ENCODE measurements at regions not wholly inside any gene's neighbourhood (a gene's known extent, or its start where the extent isn't known, plus 50 kb on each side); places are given as distances from the start of the nearest gene placed in this dataset.
A peak's percentile ranks its signal among the peaks of the same experiment; 100 is the strongest.

DNA sequence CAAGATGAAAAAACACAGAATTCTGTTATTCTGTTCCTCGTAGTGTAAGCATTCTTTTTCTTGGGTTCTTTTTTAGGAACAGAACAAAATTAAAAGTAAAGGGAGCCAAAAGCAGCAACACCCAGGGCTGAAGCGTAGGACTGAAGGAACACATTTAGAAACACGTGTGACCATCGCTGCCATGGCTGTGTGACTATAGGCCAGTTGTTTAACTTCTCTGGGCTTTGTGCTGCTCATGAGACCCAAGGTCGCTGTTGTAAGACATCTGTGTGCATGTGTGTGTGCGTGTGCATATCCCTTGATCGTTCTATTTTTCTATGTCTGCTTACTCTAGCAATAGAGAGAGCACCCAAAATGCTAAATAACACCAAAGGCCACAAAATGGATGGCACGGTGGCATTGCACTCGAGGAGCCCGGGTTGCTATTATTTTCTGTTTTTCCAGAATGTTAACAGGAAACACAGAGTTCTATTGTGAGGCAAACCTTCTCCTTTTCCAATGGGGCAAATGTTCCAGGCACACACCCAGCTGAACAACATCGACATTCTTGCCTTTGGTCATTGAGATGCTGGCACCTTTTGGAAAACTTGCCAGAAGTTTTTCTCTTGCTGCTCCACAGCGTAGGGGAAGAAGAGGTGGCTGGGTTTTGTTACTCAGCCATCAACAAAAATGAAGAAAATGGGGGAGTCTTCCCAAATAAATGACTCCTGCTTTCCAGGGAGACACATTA lies 267.8 kb upstream of the ECI2 start:
- Histone ChIP-seq H3K36me3 (no peaks in the 10 kb centered on the region), H3K27ac (no peak overlapping the region), H3K4me1 (no peaks in the 10 kb centered on the region), H3K27me3 (no peaks in the 10 kb centered on the region), H3K4me3 (no peak overlapping the region), H3K9me3 (no peaks in the 10 kb centered on the region)
- intact Hi-C loops (cut with DNase I; ENCODE audit: low total_unique reads): no loop called here
- TF ChIP-seq POLR2AphosphoS5 (IDR thresholded peaks at IDR 0.05) (no peak), POLR2A (IDR thresholded peaks at IDR 0.05) (no peak)
- TF ChIP-seq, protein P1, sequence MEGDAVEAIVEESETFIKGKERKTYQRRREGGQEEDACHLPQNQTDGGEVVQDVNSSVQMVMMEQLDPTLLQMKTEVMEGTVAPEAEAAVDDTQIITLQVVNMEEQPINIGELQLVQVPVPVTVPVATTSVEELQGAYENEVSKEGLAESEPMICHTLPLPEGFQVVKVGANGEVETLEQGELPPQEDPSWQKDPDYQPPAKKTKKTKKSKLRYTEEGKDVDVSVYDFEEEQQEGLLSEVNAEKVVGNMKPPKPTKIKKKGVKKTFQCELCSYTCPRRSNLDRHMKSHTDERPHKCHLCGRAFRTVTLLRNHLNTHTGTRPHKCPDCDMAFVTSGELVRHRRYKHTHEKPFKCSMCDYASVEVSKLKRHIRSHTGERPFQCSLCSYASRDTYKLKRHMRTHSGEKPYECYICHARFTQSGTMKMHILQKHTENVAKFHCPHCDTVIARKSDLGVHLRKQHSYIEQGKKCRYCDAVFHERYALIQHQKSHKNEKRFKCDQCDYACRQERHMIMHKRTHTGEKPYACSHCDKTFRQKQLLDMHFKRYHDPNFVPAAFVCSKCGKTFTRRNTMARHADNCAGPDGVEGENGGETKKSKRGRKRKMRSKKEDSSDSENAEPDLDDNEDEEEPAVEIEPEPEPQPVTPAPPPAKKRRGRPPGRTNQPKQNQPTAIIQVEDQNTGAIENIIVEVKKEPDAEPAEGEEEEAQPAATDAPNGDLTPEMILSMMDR (IDR thresholded peaks at IDR 0.05): no peak
- DNase-seq (ENCODE audit: low spot score in 2 of 2): no peak

DNA sequence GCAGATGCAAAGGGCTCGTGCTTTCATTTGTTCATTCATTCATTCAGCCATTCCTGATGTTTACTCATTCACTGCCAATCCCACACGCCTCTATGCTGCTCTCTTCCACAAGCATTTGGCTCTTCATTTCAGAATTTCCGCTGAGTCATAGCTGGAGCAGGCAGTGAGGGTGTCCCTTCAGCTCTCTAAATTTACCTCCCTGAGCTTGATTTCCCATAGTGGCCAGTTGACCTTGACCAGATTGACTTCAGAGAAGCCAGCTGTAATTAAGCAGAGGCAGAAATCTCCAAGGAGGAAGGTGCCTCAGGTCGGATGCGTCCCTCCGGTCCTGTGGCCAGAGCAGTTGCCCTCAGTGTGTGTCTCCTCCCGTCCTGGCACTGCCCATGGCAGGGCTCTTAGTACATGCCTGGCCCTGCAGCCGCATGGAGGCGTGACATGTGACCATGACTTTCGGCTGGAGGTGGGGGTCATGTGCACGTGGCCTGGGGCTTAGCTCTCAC lies 267.2 kb upstream of the ECI2 start:
- TF ChIP-seq, protein P1 (IDR thresholded peaks at IDR 0.05): no peak
- TF ChIP-seq POLR2AphosphoS5 (IDR thresholded peaks at IDR 0.05): no peak
- no peak for TF ChIP-seq POLR2A (IDR thresholded peaks at IDR 0.05)
- no peaks in the 10 kb centered on the region for H3K27me3 ChIP-seq
- peak overlapping the region in 1 of 3 donors; percentile 25 for H3K4me3 ChIP-seq
- intact Hi-C loops (cut with DNase I; ENCODE audit: low total_unique reads): no loop called here
- DNase-seq (ENCODE audit: low spot score in 2 of 2): no peak
- peak overlapping the region in 1 of 2 donors; percentile 49 for H3K27ac ChIP-seq
- H3K36me3 ChIP-seq: no peaks in the 10 kb centered on the region
- H3K9me3 ChIP-seq: no peaks in the 10 kb centered on the region
- no peaks in the 10 kb centered on the region for H3K4me1 ChIP-seq

DNA sequence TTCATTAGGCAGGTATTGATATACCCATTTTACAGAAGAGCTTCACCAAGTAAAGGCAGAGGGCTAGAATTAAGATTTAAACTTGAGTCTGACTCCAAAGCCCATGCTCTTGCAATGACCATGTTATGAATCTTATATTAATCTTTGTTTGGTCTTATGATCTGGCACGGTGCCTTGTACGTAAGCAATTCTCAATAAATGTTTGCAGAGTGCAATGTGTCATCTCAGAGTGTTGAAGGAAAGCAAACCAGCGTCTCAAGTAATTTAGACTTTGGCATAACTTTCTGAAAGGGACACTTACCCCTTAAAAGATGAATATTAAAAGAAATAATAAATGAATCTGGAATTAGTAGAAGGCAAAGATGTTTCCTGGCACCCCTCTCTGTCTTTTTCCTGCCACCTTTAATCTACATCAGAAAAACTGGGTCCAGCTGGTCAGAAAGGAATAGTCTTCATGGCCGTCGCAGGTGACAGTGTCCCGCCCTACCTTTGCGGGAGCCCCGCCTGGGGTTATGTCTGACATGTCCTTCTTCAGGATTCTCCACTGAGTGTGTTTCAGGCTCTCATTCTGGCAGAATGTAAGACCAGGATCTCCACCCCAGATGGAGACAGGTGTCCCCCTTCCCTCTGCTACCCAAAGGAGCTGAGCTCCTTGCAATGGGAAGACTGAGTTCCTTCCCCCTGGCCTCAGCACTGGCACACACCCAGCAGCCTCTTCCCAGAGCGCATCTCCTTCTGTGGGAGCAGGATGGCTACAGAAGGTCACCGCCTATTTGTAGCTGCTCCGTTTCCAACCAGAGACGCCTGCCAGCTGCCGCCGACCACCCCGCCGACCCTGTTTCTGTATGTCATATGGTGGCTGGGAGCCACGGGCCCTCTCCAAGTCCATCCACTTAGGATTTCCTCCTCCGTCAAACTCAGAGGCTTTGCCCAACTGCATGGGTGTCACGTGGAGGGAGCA lies 266.3 kb upstream of the ECI2 start:
- Histone ChIP-seq H3K27ac (peak overlapping the region in 1 of 2 donors; percentile 12), H3K9me3 (no peaks in the 10 kb centered on the region), H3K27me3 (no peaks in the 10 kb centered on the region), H3K4me3 (peak overlapping the region in 1 of 3 donors; percentile 25), H3K4me1 (no peaks in the 10 kb centered on the region), H3K36me3 (no peaks in the 10 kb centered on the region)
- no peak for DNase-seq (ENCODE audit: low spot score in 2 of 2)
- intact Hi-C loops (cut with DNase I; ENCODE audit: low total_unique reads): no loop called here
- TF ChIP-seq POLR2A (IDR thresholded peaks at IDR 0.05): no peak

DNA sequence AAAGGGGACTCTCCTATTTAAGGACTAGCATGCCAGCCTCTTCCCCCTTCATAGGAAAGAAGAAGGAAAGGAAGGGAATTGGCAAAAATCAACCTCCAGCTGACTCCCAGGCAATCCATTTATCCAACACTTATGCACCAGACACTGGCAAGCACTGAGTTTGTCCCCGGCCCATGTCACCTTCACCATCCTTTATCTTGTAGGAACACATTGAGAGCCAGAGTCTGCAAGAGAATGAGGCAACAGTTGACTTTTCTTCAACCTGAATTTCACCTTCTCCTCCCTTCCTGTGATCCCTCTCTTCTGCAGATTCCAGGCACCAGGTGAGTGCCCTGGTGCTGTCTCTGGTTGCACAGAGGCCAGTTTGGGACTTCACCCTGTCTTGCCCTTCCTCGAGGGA lies 264.3 kb upstream of the ECI2 start:
- H3K4me3 ChIP-seq: no peak overlapping the region
- no peaks in the 10 kb centered on the region for H3K9me3 ChIP-seq
- intact Hi-C loops (cut with DNase I; ENCODE audit: low total_unique reads): no loop called here
- no peak for DNase-seq (ENCODE audit: low spot score in 2 of 2)
- no peaks in the 10 kb centered on the region for H3K4me1 ChIP-seq
- H3K36me3 ChIP-seq: no peaks in the 10 kb centered on the region
- no peak overlapping the region for H3K27ac ChIP-seq
- TF ChIP-seq POLR2A (IDR thresholded peaks at IDR 0.05) (no peak), POLR2AphosphoS5 (IDR thresholded peaks at IDR 0.05) (no peak)
- TF ChIP-seq, protein P1 (IDR thresholded peaks at IDR 0.05): no peak
- H3K27me3 ChIP-seq: no peaks in the 10 kb centered on the region

DNA sequence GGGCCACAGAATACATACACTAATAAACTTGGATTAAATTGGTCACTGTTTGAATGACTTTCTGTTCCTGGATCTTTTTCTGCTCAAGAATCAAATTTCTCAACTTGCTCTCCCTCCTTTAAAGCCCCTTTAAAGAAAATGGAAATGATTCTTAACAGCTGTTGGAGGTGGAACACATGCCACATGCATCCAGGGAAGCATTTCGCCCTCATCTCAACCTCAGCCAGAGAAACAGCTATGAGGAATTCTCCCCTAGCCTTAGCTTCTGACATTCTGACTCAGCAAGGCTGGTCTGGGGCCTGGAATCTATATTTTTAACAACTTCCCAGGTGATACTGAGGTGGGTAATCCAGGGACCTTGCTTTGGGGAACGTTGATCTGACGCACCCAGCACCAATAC lies 263.4 kb upstream of the ECI2 start:
- no peak overlapping the region for H3K27ac ChIP-seq
- H3K9me3 ChIP-seq: no peaks in the 10 kb centered on the region
- no peak for DNase-seq (ENCODE audit: low spot score in 2 of 2)
- TF ChIP-seq POLR2A (IDR thresholded peaks at IDR 0.05) (no peak), POLR2AphosphoS5 (IDR thresholded peaks at IDR 0.05) (no peak)
- H3K4me1 ChIP-seq: no peaks in the 10 kb centered on the region
- H3K27me3 ChIP-seq: no peaks in the 10 kb centered on the region
- intact Hi-C loops (cut with DNase I; ENCODE audit: low total_unique reads): no loop called here
- no peak overlapping the region for H3K4me3 ChIP-seq
- H3K36me3 ChIP-seq: no peaks in the 10 kb centered on the region

DNA sequence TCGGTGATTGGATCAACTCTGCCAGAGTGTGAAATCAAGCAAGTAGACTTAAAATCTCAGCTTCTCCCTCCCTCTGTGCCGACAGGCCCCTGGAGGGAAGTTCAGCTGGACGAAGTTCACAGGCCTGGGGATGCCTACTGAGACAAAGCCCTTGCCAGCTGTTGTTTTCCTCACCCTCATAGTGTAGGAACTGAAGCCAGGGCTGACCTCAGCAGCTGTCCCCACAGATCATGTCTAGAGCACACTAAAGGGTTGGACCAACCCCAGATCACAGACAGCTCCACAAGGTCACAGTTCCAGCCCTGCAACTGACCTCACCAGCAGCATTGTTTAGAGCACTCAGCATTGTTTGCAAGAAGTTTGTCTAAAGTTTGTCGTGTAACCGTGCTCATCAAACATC lies 261.9 kb upstream of the ECI2 start:
- Histone ChIP-seq H3K36me3 (no peaks in the 10 kb centered on the region), H3K4me3 (no peak overlapping the region), H3K4me1 (no peaks in the 10 kb centered on the region), H3K9me3 (no peaks in the 10 kb centered on the region), H3K27me3 (no peaks in the 10 kb centered on the region), H3K27ac (no peak overlapping the region)
- no peak for DNase-seq (ENCODE audit: low spot score in 2 of 2)
- intact Hi-C loops (cut with DNase I; ENCODE audit: low total_unique reads): no loop called here
- TF ChIP-seq POLR2AphosphoS5 (IDR thresholded peaks at IDR 0.05) (no peak), POLR2A (IDR thresholded peaks at IDR 0.05) (no peak)
- TF ChIP-seq, protein P1 (IDR thresholded peaks at IDR 0.05): no peak

Measured in breast epithelium (tissue), 4 donors.